Ishikawa (cell line): ENCODE measurements at regions not wholly inside any gene's neighbourhood (a gene's known extent, or its start where the extent isn't known, plus 50 kb on each side); places are given as distances from the start of the nearest gene placed in this dataset.

Source experiments
- CEBPB ChIP-seq: IDR thresholded peaks from 2 replicates; pipeline ENCODE4 v1.6.1; 2012
- CREB1 ChIP-seq: IDR thresholded peaks from 2 replicates; pipeline ENCODE4 v1.6.1; 2012; ENCODE audit warnings: low read depth
- EGR1 ChIP-seq: IDR thresholded peaks from 2 replicates; pipeline ENCODE4 v1.6.1; 2012
- EP300 ChIP-seq: IDR thresholded peaks from 2 replicates; pipeline ENCODE4 v1.6.1; 2012; ENCODE audit warnings: borderline replicate concordance
- MAX ChIP-seq: IDR thresholded peaks from 2 replicates; pipeline ENCODE4 v1.6.1; 2012
- NFIC ChIP-seq: IDR thresholded peaks from 2 replicates; pipeline ENCODE4 v1.6.1; 2012
- RAD21 ChIP-seq: IDR thresholded peaks from 2 replicates; pipeline ENCODE4 v1.6.1; 2012; ENCODE audit warnings: low read depth
- REST ChIP-seq: IDR thresholded peaks from 2 replicates; pipeline ENCODE4 v1.6.1; 2012; ENCODE audit warnings: low read depth, mild to moderate bottlenecking
- TAF1 ChIP-seq: IDR thresholded peaks from 2 replicates; pipeline ENCODE4 v1.6.1; 2012; ENCODE audit warnings: low read depth, mild to moderate bottlenecking
- TCF12 ChIP-seq: IDR thresholded peaks from 2 replicates; pipeline ENCODE4 v1.6.1; 2012; ENCODE audit warnings: low read depth
- TEAD4 ChIP-seq: IDR thresholded peaks from 2 replicates; pipeline ENCODE4 v1.6.1; 2012
- YY1 ChIP-seq: IDR thresholded peaks from 2 replicates; pipeline ENCODE4 v1.6.1; 2012; ENCODE audit warnings: low read depth
- ZBTB7A ChIP-seq: IDR thresholded peaks from 2 replicates; pipeline ENCODE4 v1.6.1; 2012; ENCODE audit warnings: low read depth
- TF ChIP-seq, protein P1 (sequence below): IDR thresholded peaks from 2 replicates; pipeline ENCODE4 v1.6.1; 2012

DNA sequence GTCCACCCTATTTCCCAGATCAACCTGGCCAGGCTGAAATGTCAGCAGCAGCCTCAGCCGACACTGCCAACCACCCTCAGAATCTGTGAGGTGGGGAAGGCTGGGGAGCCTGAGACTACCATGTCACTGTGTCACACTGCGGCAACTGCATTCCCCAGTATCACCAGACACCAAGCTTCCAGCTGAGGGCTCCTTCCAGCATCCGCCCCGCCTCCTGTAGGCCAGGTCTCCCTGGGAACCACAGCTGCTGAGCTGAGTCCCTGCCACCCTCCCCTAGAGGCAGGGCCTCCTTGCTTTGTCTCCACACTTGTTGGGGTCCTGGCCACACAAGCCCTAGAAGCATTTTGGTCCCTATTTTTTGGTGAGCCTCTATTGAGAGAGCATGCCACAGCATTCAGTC is 115.7 kb downstream of the UNC5CL start:
- TF ChIP-seq CREB1 (no peak), TAF1 (no peak), NFIC (no peak), ZBTB7A (no peak)

- TF ChIP-seq REST = no peak
Measured at GRCh38 chr6:40922281-40922680, 116.7 kb downstream of the UNC5CL start.

DNA sequence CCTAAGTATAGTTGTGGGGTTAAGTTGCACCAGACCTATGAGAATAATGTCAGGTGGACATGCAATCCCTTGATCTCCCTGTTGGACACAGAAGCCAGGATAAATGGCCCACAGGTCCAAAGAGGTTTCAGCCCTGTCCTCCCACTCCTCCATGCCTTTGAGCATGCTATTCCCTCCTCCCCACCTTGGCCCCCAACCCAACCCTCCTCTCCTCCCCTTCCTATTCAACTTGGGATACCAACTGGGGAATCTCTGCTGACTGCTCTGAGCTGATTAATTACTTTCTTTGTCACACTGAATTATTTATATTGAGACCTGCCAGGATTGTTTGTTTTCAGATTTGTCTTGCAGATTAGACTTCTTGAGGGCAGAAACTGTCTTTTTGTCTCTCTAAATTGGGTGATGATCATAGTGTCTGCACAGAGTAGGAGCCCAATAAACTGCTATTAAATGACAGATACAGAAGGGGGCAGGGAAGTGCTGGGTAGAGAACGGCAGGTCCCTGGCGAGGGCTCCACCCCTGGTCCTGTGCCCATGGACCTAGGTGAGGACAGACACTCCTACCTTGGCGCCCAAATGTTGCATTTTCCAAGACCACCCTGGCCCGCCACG is 120.9 kb downstream of the UNC5CL start:
- no peak for TF ChIP-seq CREB1
- TF ChIP-seq, protein P1, sequence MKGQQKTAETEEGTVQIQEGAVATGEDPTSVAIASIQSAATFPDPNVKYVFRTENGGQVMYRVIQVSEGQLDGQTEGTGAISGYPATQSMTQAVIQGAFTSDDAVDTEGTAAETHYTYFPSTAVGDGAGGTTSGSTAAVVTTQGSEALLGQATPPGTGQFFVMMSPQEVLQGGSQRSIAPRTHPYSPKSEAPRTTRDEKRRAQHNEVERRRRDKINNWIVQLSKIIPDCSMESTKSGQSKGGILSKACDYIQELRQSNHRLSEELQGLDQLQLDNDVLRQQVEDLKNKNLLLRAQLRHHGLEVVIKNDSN = no peak
- no peak for TF ChIP-seq MAX
- no peak for TF ChIP-seq YY1
- TF ChIP-seq CEBPB = no peak
- no peak for TF ChIP-seq TEAD4

DNA sequence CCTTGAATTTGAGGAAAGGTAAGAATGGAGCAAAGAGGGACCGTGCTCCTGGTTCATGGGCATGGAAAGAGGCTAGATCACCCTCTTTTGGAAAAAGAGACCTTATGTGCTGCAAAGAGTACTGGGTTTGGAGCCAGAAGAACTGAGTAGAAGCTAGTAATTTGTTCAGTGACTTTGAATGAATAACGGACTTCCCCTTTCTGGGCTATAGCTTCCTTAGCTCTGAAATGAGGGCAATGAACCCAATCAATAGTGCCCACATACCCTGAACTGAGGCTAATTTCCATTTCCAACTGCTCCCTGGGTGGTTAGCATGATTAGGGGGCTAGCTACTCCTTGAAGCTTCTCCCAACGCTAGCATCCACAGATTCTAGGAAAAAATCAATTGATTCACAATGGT is 121.4 kb downstream of the UNC5CL start:
- no peak for TF ChIP-seq EGR1
- TF ChIP-seq CEBPB = no peak
- no peak for TF ChIP-seq TCF12

- no peak for TF ChIP-seq CREB1
Measured at GRCh38 chr6:40916845-40917244, 122.2 kb downstream of the UNC5CL start.

DNA sequence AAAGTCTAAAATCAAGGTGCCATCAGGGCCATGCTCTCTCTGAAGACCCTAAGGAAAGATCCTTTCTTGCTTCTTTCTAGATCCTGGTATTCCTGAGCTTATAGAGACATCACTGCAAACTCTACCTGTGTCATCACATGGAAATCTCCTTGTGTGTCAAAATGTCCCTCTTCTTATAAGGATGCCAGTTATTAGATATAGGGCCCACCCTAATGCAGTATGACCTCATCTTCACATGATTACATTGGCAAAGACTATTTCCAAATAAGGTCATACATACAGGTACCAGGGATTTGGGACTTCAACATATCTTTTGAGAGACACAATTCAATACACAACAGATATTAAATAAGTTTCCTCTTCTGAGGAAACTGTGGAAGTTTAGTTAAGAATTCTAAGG is 123.9 kb downstream of the UNC5CL start:
- TF ChIP-seq, protein P1 = no peak
- TF ChIP-seq CREB1 (no peak), EP300 (no peak), REST (no peak)

- TF ChIP-seq EGR1 (no peak), TAF1 (no peak), TCF12 (no peak), ZBTB7A (no peak), RAD21 (no peak), EP300 (no peak)
- TF ChIP-seq, protein P1 = no peak
Measured at GRCh38 chr6:40914005-40914404, 125.0 kb downstream of the UNC5CL start.

DNA sequence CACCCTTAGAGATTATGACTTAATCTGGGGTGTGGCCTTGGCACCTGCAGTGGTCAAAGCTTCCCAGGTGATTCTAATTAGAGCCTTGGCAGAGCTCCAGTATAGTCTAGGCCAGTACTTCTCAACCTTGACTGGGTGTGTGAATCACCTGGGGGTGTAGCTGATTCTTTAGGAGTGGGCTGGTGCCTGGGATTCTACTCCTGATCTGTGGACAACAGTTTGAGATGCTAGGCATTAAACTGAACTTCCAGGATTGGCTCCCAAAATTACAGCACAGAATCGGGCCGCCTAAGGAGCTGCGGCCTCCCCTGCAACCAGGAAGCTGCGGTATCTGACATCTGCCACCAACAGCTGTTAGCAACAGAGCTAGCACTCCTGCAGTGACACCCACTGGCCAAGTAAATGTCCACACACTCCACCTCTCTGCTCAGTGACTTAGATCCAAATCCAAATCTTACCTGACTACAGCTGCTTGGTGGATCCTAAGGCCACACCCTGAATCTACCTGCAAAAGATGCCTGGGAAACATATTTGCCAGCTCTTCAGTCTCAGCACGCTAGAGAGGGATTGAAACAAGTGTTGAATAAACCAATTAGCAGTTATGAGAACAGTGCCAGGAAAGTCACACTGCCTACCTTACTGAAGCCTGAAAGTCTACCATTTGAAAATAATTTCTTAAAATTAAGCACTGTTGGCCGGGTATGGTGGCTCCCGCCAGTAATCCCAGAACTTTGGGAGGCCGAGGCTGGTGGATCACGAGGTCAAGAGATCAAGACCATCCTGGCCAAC is 126.7 kb downstream of the UNC5CL start:
- TF ChIP-seq NFIC (peak; percentile 90), ZBTB7A (no peak), RAD21 (peak; percentile 57), YY1 (no peak), TCF12 (peak; percentile 73), EP300 (peak; percentile 31; the same call in 1 of the 2 replicates)
